ENCODE measurements at regions not wholly inside any gene's neighbourhood (a gene's known extent, or its start where the extent isn't known, plus 50 kb on each side); places are given as distances from the start of the nearest gene placed in this dataset.
A peak's percentile ranks its signal among the peaks of the same experiment; 100 is the strongest.

- in situ Hi-C loops (cut with HindIII; ENCODE audit: low pct_unique_long_range_greater_than_20kb, low sequenced_read_pairs): no loop called here
- no peak for DNase-seq (ENCODE audit: low read depth)
Measured at GRCh38 chr4:185955826-185956543, 113.0 kb upstream of the TLR3 start.

DNA sequence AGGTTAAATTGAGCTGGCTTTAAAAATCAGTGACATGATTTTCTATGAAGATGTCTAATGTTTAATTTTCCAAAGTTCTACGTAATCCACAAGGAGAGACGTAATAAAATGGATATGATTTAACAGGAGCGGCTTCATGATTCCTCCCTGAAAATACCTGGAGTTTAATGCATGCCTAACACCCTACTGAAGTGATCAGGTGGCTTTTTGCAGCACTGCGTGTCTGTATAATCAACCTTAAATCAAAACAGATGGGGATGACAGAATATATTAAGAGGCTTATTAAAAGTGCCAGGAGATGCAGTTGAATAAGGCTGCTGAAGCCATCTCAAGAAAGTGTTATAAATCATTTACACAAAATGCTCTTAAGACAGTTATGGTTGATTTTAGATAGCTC is 112.4 kb upstream of the TLR3 start:
- DNase-seq (ENCODE audit: low read depth): no peak
- in situ Hi-C loops (cut with HindIII; ENCODE audit: low pct_unique_long_range_greater_than_20kb, low sequenced_read_pairs): no loop called here

GRCh38 chr4:185958094-185958747 is 110.7 kb upstream of the TLR3 start:
- DNase-seq (ENCODE audit: low read depth): no peak
- in situ Hi-C loops (cut with HindIII; ENCODE audit: low pct_unique_long_range_greater_than_20kb, low sequenced_read_pairs): no loop called here

DNA sequence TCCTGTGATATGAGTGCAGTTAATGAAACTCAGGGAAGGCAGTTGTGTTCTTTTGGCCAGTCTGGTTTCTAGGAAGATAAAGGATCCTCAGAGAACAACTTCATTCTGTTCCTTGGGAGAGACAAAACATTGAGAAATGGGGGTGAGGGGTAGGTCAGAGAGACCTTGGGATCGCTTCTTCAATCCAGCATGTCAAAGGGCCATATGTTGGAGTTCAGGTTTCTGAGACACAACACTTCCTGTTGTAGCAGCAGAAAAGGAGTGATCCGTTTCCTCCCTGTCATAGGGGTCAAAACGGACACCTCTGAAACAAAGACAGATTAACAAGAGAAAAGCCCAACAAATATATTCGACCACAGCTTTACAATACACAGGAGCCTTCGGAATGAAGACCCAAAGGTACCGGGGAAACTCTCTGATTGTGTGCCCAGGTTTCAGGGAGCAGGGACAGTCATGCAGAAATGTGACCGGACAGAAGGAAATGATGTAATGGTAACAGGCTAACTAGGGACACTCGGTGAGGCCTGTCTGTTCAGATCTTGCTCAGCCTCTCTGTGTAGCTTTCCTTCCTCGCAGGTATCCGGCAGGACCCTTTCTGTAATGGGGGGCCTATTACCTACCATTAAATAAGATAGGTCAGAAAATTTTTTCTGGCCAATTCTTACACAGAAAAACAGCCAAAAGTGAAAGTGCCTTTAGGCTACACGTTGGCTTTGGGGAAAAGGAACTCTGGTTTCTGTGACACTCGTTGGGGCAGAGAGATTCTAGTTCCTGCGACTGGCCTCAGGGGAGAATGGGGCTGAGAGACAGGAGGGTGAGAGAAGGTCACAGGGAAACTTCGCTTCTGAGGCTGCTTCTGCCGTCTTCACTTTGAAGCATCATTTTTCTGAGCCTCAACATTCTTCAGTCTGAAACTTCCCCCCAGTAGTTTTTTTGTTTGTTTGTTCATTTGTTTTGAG is 103.3 kb upstream of the TLR3 start:
- DNase-seq (ENCODE audit: low read depth): no peak
- in situ Hi-C loops (cut with HindIII; ENCODE audit: low pct_unique_long_range_greater_than_20kb, low sequenced_read_pairs): no loop called here

DNA sequence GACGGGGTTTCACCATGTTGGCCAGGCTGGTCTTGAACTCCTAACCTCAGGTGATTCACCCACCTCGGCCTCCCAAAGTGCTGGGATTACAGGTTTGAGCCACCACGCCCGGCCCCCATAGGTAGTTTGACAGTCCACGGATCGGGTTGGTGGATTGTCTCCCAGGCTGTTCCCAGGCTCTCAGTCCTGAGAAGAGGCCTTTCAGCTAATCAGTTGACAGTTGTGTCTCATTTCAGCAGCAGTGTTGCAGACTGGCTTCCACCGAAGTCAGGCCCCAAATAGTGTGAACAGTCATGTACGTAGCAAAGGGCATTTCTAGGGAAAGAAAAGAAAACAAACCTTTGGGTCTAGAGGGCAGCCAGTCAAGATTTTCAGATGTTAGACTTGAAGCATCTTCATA is 102.4 kb upstream of the TLR3 start:
- DNase-seq (ENCODE audit: low read depth): peak; percentile 19
- in situ Hi-C loops (cut with HindIII; ENCODE audit: low pct_unique_long_range_greater_than_20kb, low sequenced_read_pairs): no loop called here

DNA sequence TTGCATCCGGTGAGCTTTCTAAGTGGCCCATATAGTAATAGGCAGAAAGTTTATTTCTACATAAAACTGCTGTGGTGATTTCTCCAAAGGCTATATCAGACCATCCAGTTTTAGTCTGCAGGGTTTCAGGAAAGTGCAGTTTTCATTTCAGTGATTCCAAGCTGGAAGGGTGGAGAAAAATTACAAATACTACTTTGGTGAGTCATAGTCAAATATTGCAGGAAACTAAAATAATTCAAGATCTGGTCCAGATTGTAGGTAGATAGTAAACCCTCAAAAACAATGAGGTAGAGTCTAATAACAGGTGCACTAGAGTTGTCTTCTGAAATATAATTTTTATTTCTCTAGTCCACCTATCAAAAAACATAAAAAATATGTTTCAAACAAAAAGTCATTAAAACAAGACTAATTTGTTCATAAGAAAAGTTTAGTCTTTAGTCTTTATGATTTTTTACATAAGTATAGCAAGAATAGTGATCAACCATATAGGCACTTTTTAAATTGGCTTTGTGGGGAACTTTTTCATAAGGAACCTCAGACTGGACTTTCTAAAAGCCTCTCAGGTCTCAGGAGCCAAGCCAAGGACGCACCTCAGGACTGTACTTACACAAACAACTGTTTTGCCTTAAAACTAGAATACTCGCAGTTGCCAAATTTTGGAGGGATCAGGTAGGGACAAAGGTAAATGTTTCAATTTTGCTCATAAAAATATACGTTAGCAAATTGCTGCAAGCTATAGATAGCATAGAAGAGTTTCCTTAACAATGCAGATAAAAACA is 101.8 kb upstream of the TLR3 start:
- in situ Hi-C loops (cut with HindIII; ENCODE audit: low pct_unique_long_range_greater_than_20kb, low sequenced_read_pairs): no loop called here
- DNase-seq (ENCODE audit: low read depth): no peak

DNA sequence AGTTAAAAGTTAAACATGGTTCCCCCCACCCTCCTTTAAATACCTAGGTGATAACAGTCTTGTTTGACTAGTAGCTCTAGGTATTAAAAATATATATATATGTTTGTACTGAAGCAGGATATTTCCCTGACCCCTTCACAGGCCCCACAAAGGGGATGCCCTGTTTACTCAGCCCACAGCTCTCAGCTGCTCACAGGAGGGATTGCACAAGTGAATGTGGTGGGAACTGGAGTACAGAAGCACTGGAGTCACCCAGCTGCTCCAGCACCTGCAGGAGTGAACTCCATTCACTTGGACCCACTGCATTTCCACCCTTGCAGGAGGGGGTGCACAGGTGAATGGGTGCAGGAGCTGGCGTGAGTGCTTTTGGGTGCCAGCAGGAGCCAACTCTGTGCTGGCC is 99.3 kb upstream of the TLR3 start:
- in situ Hi-C loops (cut with HindIII; ENCODE audit: low pct_unique_long_range_greater_than_20kb, low sequenced_read_pairs): no loop called here
- DNase-seq (ENCODE audit: low read depth): no peak

- in situ Hi-C loops (cut with HindIII; ENCODE audit: low pct_unique_long_range_greater_than_20kb, low sequenced_read_pairs): no loop called here
Measured at GRCh38 chr4:185987961-185988627, 80.9 kb upstream of the TLR3 start.

DNA sequence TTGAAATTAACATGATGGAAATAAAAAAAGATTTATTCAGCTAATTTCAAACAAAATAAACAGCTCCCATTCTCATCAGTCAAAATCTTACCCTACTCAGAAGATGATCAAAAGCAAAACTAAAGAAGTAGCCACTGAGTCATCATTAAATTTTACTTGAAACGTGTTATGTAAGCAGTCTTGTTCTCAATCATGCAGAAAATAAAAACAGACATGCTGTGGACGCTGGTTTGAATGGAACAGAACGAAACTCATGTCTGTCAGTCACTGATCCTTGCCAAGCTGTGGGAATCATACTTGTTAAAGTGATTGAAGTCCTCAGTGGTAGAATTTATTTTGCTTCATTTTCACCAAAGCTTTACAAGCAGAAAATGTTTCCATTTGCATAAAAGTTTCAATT is 77.2 kb upstream of the TLR3 start:
- DNase-seq (ENCODE audit: low read depth): no peak
- in situ Hi-C loops (cut with HindIII; ENCODE audit: low pct_unique_long_range_greater_than_20kb, low sequenced_read_pairs): no loop called here

More at GRCh38 chr4:185987961-185988627, 80.9 kb upstream of the TLR3 start:
- no peak for DNase-seq (ENCODE audit: low read depth)

- DNase-seq (ENCODE audit: low read depth): no peak
- in situ Hi-C loops (cut with HindIII; ENCODE audit: low pct_unique_long_range_greater_than_20kb, low sequenced_read_pairs): no loop called here
Measured at GRCh38 chr4:185992585-185992984, 76.4 kb upstream of the TLR3 start.

GRCh38 chr4:185993328-185993973 is 75.5 kb upstream of the TLR3 start:
- no peak for DNase-seq (ENCODE audit: low read depth)

DNA sequence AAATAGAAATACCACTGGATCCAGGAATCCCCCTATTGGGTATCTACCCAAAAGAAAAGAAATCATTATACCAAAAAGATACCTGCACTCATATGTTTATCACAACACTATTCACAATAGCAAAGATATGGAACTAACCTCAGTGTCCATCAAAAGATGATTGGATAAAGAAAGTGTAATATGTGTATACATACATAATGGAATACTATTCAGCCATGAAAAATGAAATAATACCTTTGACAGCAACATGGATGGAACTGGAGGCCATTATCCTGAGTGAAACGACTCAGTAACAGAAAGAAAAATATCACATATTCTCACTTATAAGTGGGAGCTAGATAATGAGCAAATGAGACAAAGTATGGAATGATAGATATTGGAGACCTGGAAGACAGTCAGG is 74.2 kb upstream of the TLR3 start:
- no peak for DNase-seq (ENCODE audit: low read depth)
- in situ Hi-C loops (cut with HindIII; ENCODE audit: low pct_unique_long_range_greater_than_20kb, low sequenced_read_pairs): no loop called here

More at GRCh38 chr4:185993328-185993973, 75.5 kb upstream of the TLR3 start:
- in situ Hi-C loops (cut with HindIII; ENCODE audit: low pct_unique_long_range_greater_than_20kb, low sequenced_read_pairs): no loop called here

DNA sequence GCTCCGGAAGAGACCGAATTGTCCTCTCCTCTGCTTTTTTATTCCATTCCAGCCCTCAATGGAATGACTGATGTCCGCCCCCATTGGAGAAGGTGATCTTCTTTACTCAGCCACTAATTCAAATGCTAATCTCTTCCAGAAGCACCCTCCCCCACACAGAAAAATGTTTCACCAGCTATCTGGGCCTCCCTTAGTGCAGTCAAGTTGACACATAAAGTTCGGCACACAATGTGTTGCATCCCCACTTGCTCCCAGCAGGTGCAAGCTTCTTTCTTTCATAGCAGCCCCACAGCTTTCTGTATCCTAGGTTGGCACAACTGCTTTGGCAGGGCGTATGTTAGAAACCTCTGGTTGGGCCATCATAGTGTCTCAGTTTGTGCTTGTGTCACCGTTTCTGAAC is 73.3 kb upstream of the TLR3 start:
- in situ Hi-C loops (cut with HindIII; ENCODE audit: low pct_unique_long_range_greater_than_20kb, low sequenced_read_pairs): no loop called here
- DNase-seq (ENCODE audit: low read depth): no peak

- DNase-seq (ENCODE audit: low read depth): no peak
- in situ Hi-C loops (cut with HindIII; ENCODE audit: low pct_unique_long_range_greater_than_20kb, low sequenced_read_pairs): no loop called here
Measured at GRCh38 chr4:185997296-185997695, 71.7 kb upstream of the TLR3 start.

- no peak for DNase-seq (ENCODE audit: low read depth)
- in situ Hi-C loops (cut with HindIII; ENCODE audit: low pct_unique_long_range_greater_than_20kb, low sequenced_read_pairs): no loop called here
Measured at GRCh38 chr4:185998791-185999190, 70.2 kb upstream of the TLR3 start.

GRCh38 chr4:185999207-185999606 is 69.7 kb upstream of the TLR3 start:
- in situ Hi-C loops (cut with HindIII; ENCODE audit: low pct_unique_long_range_greater_than_20kb, low sequenced_read_pairs): no loop called here

GRCh38 chr4:186002853-186003252 is 66.1 kb upstream of the TLR3 start:
- in situ Hi-C loops (cut with HindIII; ENCODE audit: low pct_unique_long_range_greater_than_20kb, low sequenced_read_pairs): no loop called here
- no peak for DNase-seq (ENCODE audit: low read depth)

More at GRCh38 chr4:185999207-185999606, 69.7 kb upstream of the TLR3 start:
- no peak for DNase-seq (ENCODE audit: low read depth)

Data from Caki2 (cell line).